GM19025 (cell line): ENCODE measurements at regions not wholly inside any gene's neighbourhood (a gene's known extent, or its start where the extent isn't known, plus 50 kb on each side); places are given as distances from the start of the nearest gene placed in this dataset.
"Not testable (repeated sequence)": the region's sequence is repeated elsewhere in the genome, so short reads cannot be mapped to it uniquely, and the experiment has no call there.

Source experiments
- ATAC-seq: cut with Tn5 transposase; IDR thresholded peaks from one replicate; pipeline ENCODE4 v1.9.1; 2021; ENCODE audit warnings: mild to moderate bottlenecking, low read depth, moderate library complexity; ENCODE audit not compliant: unreplicated experiment

- ATAC-seq: no peak
Measured at GRCh38 chr3:189375532-189375931, 203.8 kb downstream of the TPRG1 start.

DNA sequence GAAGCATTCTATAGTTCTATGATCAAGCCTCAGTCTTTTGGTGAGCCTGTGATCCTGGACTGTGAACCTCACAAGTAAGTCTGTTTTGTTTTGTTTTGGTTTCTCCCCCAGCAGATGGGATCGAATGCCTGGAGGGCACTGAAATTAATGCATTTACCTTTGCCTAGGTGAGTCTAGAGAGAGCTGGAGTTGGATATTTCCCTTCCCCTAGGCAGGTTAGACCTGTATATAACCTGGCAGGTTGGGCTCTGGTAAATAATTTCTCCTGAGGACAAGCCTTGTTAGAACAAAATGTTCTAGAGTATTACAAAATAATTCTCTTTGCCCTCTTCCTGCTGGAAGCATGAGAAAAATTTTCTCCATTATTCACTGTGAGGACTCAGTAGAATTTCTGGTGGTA lies 211.9 kb downstream of the TPRG1 start:
- ATAC-seq: no peak

DNA sequence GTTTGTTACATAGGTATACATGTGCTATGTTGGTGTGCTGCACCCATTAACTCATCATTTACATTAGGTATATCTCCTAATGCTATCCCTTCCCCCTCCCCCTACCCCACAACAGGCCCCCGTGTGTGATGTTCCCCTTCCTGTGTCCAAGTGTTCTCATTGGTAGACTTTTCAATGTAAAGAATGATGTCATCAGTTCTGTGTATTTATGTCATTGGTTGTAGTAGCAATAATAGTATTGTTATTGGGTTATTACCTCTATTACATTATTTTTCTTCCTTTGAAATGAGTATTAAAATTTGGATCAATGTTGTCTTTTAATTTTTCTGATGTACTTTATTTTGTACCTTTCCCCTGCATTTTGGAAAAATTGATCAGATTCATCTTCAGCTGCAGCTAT lies 214.1 kb downstream of the TPRG1 start:
- not testable (repeated sequence) for ATAC-seq

DNA sequence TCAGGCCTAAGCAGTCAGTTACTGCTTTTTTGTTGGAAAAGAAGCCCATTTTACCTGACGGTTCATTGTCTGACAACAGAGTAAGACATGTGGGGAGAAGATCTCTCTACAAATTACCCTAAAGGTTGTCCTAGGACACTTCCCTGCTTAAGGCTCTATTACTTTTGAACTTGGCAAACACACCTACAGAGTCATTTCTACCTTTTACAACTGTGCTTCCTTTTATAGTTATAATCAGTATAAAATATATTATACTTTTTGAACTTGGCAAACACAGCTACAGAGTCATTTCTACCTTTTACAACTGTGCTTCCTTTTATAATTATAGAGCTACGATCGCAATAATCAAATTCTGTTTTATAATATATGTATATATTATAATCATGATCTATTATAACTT lies 215.0 kb downstream of the TPRG1 start:
- ATAC-seq: no peak

DNA sequence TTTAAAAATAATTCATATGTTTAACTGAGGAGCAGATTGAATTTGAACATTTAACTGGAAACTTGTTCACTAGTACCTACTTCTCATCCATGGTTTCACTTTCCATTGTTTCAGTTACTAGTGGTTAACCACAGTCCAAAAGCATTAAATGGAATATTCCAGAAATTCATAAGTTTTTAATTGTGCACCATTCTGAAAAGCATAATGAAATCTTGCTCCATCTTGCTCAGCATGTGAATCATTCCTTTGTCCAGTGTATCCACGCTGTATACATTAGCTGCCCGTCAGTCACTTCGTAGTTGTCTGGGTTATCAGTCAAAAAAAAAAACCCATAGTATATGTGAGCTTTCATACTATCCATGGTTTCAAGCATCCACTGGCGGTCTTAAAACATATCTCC lies 217.6 kb downstream of the TPRG1 start:
- no peak for ATAC-seq

- ATAC-seq: no peak
Measured at GRCh38 chr3:189393598-189393997, 221.8 kb downstream of the TPRG1 start.

GRCh38 chr3:189394599-189395121 lies 222.9 kb downstream of the TPRG1 start:
- ATAC-seq: peak; percentile 80

DNA sequence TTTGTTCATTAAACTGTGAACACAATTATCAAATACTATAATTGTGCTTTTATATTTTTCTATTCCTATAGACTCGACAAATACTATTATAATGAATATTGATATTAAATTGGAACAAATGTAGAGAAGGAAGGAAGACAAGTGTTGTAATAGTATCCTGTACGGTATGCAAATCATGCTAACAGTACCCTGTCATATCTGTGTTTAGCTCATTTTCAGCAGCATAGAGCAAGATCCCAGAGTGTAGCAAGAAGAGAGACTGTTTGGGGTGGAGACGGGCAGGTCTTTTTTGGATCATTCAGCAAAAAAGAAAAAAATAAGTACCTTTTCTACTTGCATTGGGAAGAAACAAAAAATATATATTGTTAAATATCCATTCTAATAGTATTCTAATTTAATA lies 224.1 kb downstream of the TPRG1 start:
- no peak for ATAC-seq

- no peak for ATAC-seq
Measured at GRCh38 chr3:189398656-189399055, 226.9 kb downstream of the TPRG1 start.

DNA sequence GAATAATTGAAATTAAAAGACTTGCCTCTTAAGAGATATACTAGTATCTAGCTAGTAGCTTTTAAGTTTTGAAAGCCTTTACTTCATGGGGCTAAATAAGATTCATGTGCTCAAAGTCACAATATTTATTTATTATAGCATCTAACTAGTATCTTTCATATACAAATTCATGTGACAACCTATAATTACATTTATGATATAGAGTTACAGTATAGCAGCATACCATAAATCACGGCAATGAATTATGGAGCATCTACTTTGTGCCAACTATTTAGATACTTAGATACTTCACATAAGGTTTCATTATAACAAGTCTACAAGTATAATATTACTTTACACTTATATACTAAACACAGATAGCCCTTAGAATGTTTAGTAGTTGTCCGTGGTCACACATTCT lies 229.4 kb downstream of the TPRG1 start:
- no peak for ATAC-seq

DNA sequence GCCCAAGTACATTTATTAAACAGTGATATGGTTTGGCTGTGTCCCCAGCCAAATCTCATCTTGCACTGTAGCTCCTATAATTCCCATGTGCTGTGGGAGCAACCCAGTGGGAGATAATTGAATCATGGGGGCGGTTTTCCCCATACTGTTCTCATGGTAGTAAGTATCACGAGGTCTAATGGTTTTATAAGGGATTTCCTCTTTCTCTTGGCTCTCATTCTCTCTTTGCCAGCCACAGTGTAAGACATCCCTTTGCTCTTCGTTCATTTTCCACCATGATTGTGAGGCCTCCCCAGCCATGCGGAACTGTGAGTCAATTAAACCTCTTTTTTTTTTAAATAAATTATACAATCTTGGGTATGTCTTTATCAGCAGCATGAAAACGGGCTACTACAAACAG lies 228.0 kb upstream of the TP63 start:
- no peak for ATAC-seq

- ATAC-seq: no peak
Measured at GRCh38 chr3:189404024-189404423, 227.2 kb upstream of the TP63 start.

DNA sequence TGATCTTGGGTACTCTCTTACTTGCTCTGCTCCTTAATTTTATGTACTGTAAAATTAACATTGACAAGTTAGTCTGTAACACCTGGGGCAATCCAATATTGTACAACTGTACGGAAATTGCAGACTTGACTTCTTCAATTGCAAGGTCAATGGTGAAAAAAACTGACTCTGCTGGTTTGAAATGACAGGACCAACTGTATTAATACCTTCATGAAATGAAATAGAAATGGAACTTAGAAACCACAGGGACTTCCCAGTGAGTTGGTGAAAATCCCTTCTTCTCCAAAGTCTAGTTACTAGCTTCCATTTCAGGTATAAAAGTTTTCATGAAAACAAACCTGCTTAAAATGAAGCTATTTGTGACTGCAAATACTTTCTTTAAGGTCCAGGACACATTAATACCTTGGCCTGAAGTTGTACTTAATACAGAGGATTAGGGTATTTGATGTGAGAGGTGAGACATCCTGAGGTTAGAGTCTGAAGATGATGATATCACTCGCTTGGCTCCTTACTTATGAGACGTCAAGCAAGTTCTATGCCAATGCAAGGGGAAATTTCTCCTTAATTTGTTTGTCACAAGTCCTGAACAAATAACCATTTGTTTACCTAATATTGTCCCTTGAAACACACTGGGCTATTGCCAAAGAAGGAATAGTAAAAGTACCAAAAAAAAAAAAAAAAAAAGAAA lies 226.2 kb upstream of the TP63 start:
- peak; percentile 53 for ATAC-seq

DNA sequence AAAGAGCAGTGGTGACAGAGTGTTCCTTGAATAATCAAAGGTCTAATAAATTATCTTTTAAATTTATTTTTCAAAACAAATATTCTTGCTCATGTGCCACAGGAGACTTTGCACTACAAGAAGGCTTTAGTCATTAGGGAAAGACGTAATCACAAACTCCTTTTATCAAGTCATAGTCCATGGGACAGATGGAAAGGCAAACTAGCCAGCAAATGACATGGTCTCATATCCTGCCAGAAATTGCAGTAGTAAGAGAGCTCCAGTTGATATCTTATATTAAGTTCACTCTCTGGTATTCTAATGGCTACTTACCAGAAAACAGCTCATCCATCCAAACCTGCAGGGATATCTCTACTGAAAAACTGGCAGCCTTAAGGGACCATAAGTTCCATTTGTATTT lies 225.0 kb upstream of the TP63 start:
- ATAC-seq: no peak

GRCh38 chr3:189410522-189410921 lies 220.7 kb upstream of the TP63 start:
- no peak for ATAC-seq

GRCh38 chr3:189419038-189419437 lies 212.2 kb upstream of the TP63 start:
- ATAC-seq: no peak

DNA sequence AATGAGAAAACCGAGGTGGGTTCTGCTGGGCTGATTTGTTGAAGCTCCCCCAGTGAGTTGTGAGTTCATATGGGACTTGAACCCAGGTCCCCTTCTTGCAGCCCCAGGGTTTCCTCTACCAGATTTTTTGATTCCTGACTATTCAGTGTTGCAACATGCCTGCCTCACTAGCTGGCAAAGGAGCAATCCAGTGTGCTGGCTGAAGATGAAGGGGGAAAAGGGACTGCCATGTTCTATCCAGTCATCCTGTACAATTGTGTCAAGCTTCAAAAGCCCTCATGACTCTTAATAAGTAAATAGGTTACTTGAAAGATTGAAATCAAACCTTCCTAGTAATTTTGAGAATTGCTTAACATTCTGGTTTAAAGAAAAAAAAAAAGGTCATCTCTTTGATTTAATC lies 211.5 kb upstream of the TP63 start:
- no peak for ATAC-seq

GRCh38 chr3:189424922-189425321 lies 206.3 kb upstream of the TP63 start:
- ATAC-seq: no peak

- ATAC-seq: no peak
Measured at GRCh38 chr3:189429019-189429418, 202.2 kb upstream of the TP63 start.

GRCh38 chr3:189430166-189430565 lies 201.0 kb upstream of the TP63 start:
- no peak for ATAC-seq

- ATAC-seq: not testable (repeated sequence)
Measured at GRCh38 chr3:189442257-189442656, 188.9 kb upstream of the TP63 start.

- ATAC-seq: no peak
Measured at GRCh38 chr3:189446959-189447560, 184.1 kb upstream of the TP63 start.
